ENCODE measurements at regions not wholly inside any gene's neighbourhood (a gene's known extent, or its start where the extent isn't known, plus 50 kb on each side); places are given as distances from the start of the nearest gene placed in this dataset.

DNA sequence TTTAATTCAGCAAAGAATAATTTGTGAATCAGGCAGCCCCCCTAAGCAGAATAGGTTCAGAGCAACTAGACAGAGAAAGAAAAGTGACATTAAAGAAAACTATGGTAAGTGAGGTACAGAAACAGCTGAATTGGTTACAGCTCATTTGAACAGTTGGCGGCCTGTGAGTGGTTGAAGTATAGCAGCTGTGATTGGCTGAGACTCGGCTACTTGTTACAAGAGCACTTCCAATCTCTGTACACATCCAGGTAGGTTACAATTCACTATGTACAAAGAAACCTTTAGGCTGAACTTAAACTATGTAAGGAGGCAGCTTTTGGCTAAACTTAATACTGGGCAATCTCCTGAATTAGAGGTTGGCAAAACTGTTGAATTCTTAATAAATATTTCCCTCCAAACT, 171.1 kb upstream of the LHX8 start:
- dilution Hi-C loops (cut with MboI; ENCODE audit: extremely low pct_ligation_motif_present, low sequenced_read_pairs), result no loop called here
- Histone ChIP-seq H2AFZ (ENCODE audit: control insufficient read depth, low read length) (no peak overlapping the region), H3K9me1 (ENCODE audit: control insufficient read depth, extremely low read depth, insufficient read depth, low read length) (no peaks in the 10 kb centered on the region), H3K4me3 (ENCODE audit: control insufficient read depth in 2 of 3, extremely low read depth in 1 of 3, insufficient read depth in 2 of 3, low read depth in 1 of 3, low read length in 3 of 3) (no peak overlapping the region), H3K4me2 (ENCODE audit: control insufficient read depth, extremely low read depth, insufficient read depth, low read depth, low read length) (no peak overlapping the region), H4K20me1 (ENCODE audit: control insufficient read depth, extremely low read depth, insufficient read depth, low read length) (no peaks in the 10 kb centered on the region), H3K27me3 (ENCODE audit: control insufficient read depth, extremely low read depth, insufficient read depth, low read length) (no peaks in the 10 kb centered on the region), H3K4me1 (ENCODE audit: control insufficient read depth, extremely low read depth, insufficient read depth, low read length) (no peaks in the 10 kb centered on the region), H3K27ac (ENCODE audit: control insufficient read depth, insufficient read depth, low read length) (no peak overlapping the region), H3K79me2 (ENCODE audit: control insufficient read depth, insufficient read depth, low read length) (no peaks in the 10 kb centered on the region), H3K9ac (ENCODE audit: control insufficient read depth, extremely low read depth, insufficient read depth, low read length) (no peak overlapping the region), H3K36me3 (ENCODE audit: control insufficient read depth in 2 of 2, extremely low read depth in 1 of 2, insufficient read depth in 2 of 2, low read length in 2 of 2) (no peaks in the 10 kb centered on the region), H3K9me3 (ENCODE audit: control insufficient read depth, low read depth, low read length) (no peaks in the 10 kb centered on the region)
- no peak for FAIRE-seq
- no peak for TF ChIP-seq EZH2 (IDR thresholded peaks at IDR 0.05; ENCODE audit: low read length)
- TF ChIP-seq, protein P1, sequence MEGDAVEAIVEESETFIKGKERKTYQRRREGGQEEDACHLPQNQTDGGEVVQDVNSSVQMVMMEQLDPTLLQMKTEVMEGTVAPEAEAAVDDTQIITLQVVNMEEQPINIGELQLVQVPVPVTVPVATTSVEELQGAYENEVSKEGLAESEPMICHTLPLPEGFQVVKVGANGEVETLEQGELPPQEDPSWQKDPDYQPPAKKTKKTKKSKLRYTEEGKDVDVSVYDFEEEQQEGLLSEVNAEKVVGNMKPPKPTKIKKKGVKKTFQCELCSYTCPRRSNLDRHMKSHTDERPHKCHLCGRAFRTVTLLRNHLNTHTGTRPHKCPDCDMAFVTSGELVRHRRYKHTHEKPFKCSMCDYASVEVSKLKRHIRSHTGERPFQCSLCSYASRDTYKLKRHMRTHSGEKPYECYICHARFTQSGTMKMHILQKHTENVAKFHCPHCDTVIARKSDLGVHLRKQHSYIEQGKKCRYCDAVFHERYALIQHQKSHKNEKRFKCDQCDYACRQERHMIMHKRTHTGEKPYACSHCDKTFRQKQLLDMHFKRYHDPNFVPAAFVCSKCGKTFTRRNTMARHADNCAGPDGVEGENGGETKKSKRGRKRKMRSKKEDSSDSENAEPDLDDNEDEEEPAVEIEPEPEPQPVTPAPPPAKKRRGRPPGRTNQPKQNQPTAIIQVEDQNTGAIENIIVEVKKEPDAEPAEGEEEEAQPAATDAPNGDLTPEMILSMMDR (optimal IDR thresholded peaks at IDR 0.05 in 1 of 3, IDR thresholded peaks at IDR 0.05 in 1 of 3, conservative IDR thresholded peaks at IDR 0.05 in 1 of 3; ENCODE audit: extremely low read depth in 1 of 3, insufficient read depth in 2 of 3, low read length in 3 of 3), result no peak
- no peak for DNase-seq (ENCODE audit: low read depth, low spot score)

DNA sequence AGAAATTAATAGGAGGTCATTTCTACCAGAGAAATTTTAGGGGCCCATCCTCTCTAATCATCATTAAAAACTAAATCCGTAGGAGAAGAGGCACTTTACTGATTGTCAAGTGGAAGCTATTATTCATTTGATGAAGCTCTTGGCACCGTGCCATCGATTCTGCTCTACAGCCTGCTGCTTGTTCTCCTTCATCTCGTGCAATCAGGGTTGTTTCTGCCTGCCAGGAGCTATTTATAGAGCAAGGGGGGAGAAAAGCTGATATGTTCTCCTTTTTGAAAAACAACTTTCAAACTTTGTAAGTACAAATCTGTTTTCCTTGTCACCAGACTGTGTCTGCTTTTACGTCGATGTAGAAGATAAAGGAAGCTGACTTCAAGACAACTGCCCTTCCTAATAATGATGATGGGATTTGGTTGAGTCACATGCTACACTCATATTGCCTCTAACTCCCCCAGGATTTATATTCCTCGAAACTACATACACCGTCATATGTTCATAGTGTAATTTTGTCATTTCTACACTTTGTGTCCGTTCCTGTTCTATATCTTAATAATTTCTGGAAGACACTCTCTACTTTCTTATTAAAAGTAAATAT, 169.6 kb upstream of the LHX8 start:
- Histone ChIP-seq H3K4me2 (ENCODE audit: control insufficient read depth, extremely low read depth, insufficient read depth, low read depth, low read length) (no peak overlapping the region), H2AFZ (ENCODE audit: control insufficient read depth, low read length) (no peak overlapping the region), H3K4me3 (ENCODE audit: control insufficient read depth in 2 of 3, extremely low read depth in 1 of 3, insufficient read depth in 2 of 3, low read depth in 1 of 3, low read length in 3 of 3) (no peak overlapping the region), H4K20me1 (ENCODE audit: control insufficient read depth, extremely low read depth, insufficient read depth, low read length) (no peaks in the 10 kb centered on the region), H3K27me3 (ENCODE audit: control insufficient read depth, extremely low read depth, insufficient read depth, low read length) (no peaks in the 10 kb centered on the region), H3K9me3 (ENCODE audit: control insufficient read depth, low read depth, low read length) (no peaks in the 10 kb centered on the region), H3K27ac (ENCODE audit: control insufficient read depth, insufficient read depth, low read length) (no peak overlapping the region), H3K4me1 (ENCODE audit: control insufficient read depth, extremely low read depth, insufficient read depth, low read length) (no peaks in the 10 kb centered on the region), H3K36me3 (ENCODE audit: control insufficient read depth in 2 of 2, extremely low read depth in 1 of 2, insufficient read depth in 2 of 2, low read length in 2 of 2) (no peaks in the 10 kb centered on the region), H3K79me2 (ENCODE audit: control insufficient read depth, insufficient read depth, low read length) (no peaks in the 10 kb centered on the region), H3K9ac (ENCODE audit: control insufficient read depth, extremely low read depth, insufficient read depth, low read length) (no peak overlapping the region), H3K9me1 (ENCODE audit: control insufficient read depth, extremely low read depth, insufficient read depth, low read length) (no peaks in the 10 kb centered on the region)
- dilution Hi-C loops (cut with MboI; ENCODE audit: extremely low pct_ligation_motif_present, low sequenced_read_pairs), result no loop called here
- TF ChIP-seq EZH2 (IDR thresholded peaks at IDR 0.05; ENCODE audit: low read length), result no peak
- TF ChIP-seq, protein P1 (optimal IDR thresholded peaks at IDR 0.05 in 1 of 3, IDR thresholded peaks at IDR 0.05 in 1 of 3, conservative IDR thresholded peaks at IDR 0.05 in 1 of 3; ENCODE audit: extremely low read depth in 1 of 3, insufficient read depth in 2 of 3, low read length in 3 of 3), result no peak
- DNase-seq (ENCODE audit: low read depth, low spot score), result no peak
- FAIRE-seq, result no peak
